Liver (tissue), 8 donors: ENCODE measurements at regions not wholly inside any gene's neighbourhood (a gene's known extent, or its start where the extent isn't known, plus 50 kb on each side); places are given as distances from the start of the nearest gene placed in this dataset.

Experiments used
- DNase-seq: peaks from one replicate; pipeline ENCODE4 v3.0.0-alpha.2; 2017; ENCODE audit warnings: low spot score
- H3K27ac ChIP-seq, 2 donors: one replicate each; pipeline ENCODE4 v1.7.0; 2013; ENCODE audit warnings: inconsistent platforms in 2 of 2, low read length in 2 of 2, control low read depth in 1 of 2, low read depth in 1 of 2, mild to moderate bottlenecking in 1 of 2
- H3K27me3 ChIP-seq, 4 donors: one replicate each; pipeline versions ENCODE4 v1.6.1 to v1.7.0; 2013; ENCODE audit warnings: low read length in 3 of 4, inconsistent platforms in 1 of 4, mild to moderate bottlenecking in 1 of 4, moderate library complexity in 1 of 4; ENCODE audit not compliant: control insufficient read depth in 4 of 4, insufficient read depth in 4 of 4
- H3K36me3 ChIP-seq, 4 donors: one replicate each; pipeline versions ENCODE4 v1.6.1 to v1.7.0; 2013; ENCODE audit warnings: low read length in 3 of 4, mild to moderate bottlenecking in 3 of 4, low read depth in 1 of 4, moderate library complexity in 1 of 4; ENCODE audit not compliant: control insufficient read depth in 4 of 4, insufficient read depth in 3 of 4
- H3K4me1 ChIP-seq, 4 donors: one replicate each; pipeline versions ENCODE4 v1.6.1 to v1.7.0; 2013; ENCODE audit warnings: low read length in 3 of 4, mild to moderate bottlenecking in 3 of 4, moderate library complexity in 1 of 4; ENCODE audit not compliant: control insufficient read depth in 4 of 4, insufficient read depth in 4 of 4
- H3K4me3 ChIP-seq, 3 donors: one replicate each; pipeline versions ENCODE4 v1.6.1 to v1.7.0; 2013; ENCODE audit warnings: low read length in 3 of 3, control low read depth in 1 of 3, low read depth in 1 of 3, mild to moderate bottlenecking in 1 of 3
- H3K9ac ChIP-seq, 2 donors: one replicate each; pipeline ENCODE4 v1.7.0; 2013; ENCODE audit warnings: low read length in 2 of 2, mild to moderate bottlenecking in 2 of 2, moderate library complexity in 2 of 2, control low read depth in 1 of 2, low read depth in 1 of 2
- H3K9me3 ChIP-seq, 4 donors: one replicate each; pipeline versions ENCODE4 v1.6.1 to v1.7.0; 2013; ENCODE audit warnings: low read length in 3 of 4; ENCODE audit not compliant: control insufficient read depth in 4 of 4
- ATF3 ChIP-seq: IDR thresholded peaks from 2 replicates; pipeline ENCODE4 v1.6.1; 2016; ENCODE audit warnings: antibody characterized with exemption
- CTCF ChIP-seq: fragments of 150-350 bp; IDR thresholded peaks from 2 replicates; pipeline ENCODE4 v1.5.1; 2017; ENCODE audit warnings: improper control_type of control experiment, low read depth, low read length; ENCODE audit not compliant: missing input control
- EGR1 ChIP-seq, 2 donors: IDR thresholded peaks; 2 replicates each; pipeline ENCODE4 v1.6.1; 2016 to 2018; ENCODE audit warnings: antibody characterized with exemption in 2 of 2, low read depth in 2 of 2
- FOXA1 ChIP-seq: IDR thresholded peaks from 2 replicates; pipeline ENCODE4 v1.6.1; 2016; ENCODE audit warnings: antibody characterized with exemption
- FOXA2 ChIP-seq: IDR thresholded peaks from 2 replicates; pipeline ENCODE4 v1.6.1; 2016; ENCODE audit warnings: antibody characterized with exemption
- GABPA ChIP-seq, 2 donors: IDR thresholded peaks in 1 of 2; conservative IDR thresholded peaks in 1 of 2; 2 replicates each; pipeline ENCODE4 v1.6.1; 2016; ENCODE audit warnings: antibody characterized with exemption in 2 of 2, mild to moderate bottlenecking in 1 of 2, moderate library complexity in 1 of 2
- HNF4A ChIP-seq, 2 donors: conservative IDR thresholded peaks; 2 replicates each; pipeline ENCODE4 v1.6.1; 2016; ENCODE audit warnings: antibody characterized with exemption in 2 of 2, mild to moderate bottlenecking in 2 of 2
- HNF4G ChIP-seq: IDR thresholded peaks from 2 replicates; pipeline ENCODE4 v1.6.1; 2016; ENCODE audit warnings: antibody characterized with exemption
- JUND ChIP-seq, 2 donors: IDR thresholded peaks; 2 replicates each; pipeline ENCODE4 v1.6.1; 2016; ENCODE audit warnings: antibody characterized with exemption in 2 of 2
- MAX ChIP-seq: IDR thresholded peaks from 2 replicates; pipeline ENCODE4 v1.6.1; 2016; ENCODE audit warnings: antibody characterized with exemption
- NR2F2 ChIP-seq: IDR thresholded peaks from 2 replicates; pipeline ENCODE4 v1.6.1; 2016; ENCODE audit warnings: antibody characterized with exemption
- RAD21 ChIP-seq, 2 donors: IDR thresholded peaks; 2 replicates each; pipeline ENCODE4 v1.6.1; 2016; ENCODE audit warnings: antibody characterized with exemption in 2 of 2, mild to moderate bottlenecking in 2 of 2
- REST ChIP-seq: IDR thresholded peaks from 2 replicates; pipeline ENCODE4 v1.6.1; 2016; ENCODE audit warnings: antibody characterized with exemption, mild to moderate bottlenecking
- RXRA ChIP-seq, 2 donors: IDR thresholded peaks; 2 replicates each; pipeline ENCODE4 v1.6.1; 2017 to 2018; ENCODE audit warnings: antibody characterized with exemption in 2 of 2, mild to moderate bottlenecking in 1 of 2
- SP1 ChIP-seq: IDR thresholded peaks from 2 replicates; pipeline ENCODE4 v1.6.1; 2018; ENCODE audit warnings: antibody characterized with exemption, mild to moderate bottlenecking
- TAF1 ChIP-seq: conservative IDR thresholded peaks from 2 replicates; pipeline ENCODE4 v1.6.1; 2016; ENCODE audit warnings: antibody characterized with exemption, mild to moderate bottlenecking
- YY1 ChIP-seq: IDR thresholded peaks from 2 replicates; pipeline ENCODE4 v1.6.1; 2016; ENCODE audit warnings: antibody characterized with exemption, mild to moderate bottlenecking
- ZBTB33 ChIP-seq: IDR thresholded peaks from 2 replicates; pipeline ENCODE4 v1.6.1; 2016; ENCODE audit warnings: antibody characterized with exemption
- WGBS: extraction: QIAGEN DNeasy Blood & Tissue Kit; methylation state at CpG from one replicate; pipeline ENCODE4 v1.1.7; 2013; 5-methylcytosine and 5-hydroxymethylcytosine counted together
- donor health status: healthy.
- donor health status: healthy.
- donor health status: healthy.
- donor health status: healthy.
- donor health status: healthy.

- Histone ChIP-seq H3K27me3 (no peaks in the 10 kb centered on the region), H3K9me3 (no peaks in the 10 kb centered on the region), H3K9ac (no peak overlapping the region), H3K27ac (no peak overlapping the region), H3K4me3 (no peak overlapping the region), H3K36me3 (no peaks in the 10 kb centered on the region), H3K4me1 (no peaks in the 10 kb centered on the region)
- TF ChIP-seq JUND (IDR thresholded peaks at IDR 0.05) = no peak
- no peak for TF ChIP-seq GABPA (IDR thresholded peaks at IDR 0.05 in 1 of 2, conservative IDR thresholded peaks at IDR 0.05 in 1 of 2)
- TF ChIP-seq MAX = no peak
- no peak for TF ChIP-seq ZBTB33
- no peak for TF ChIP-seq TAF1
- TF ChIP-seq RXRA (IDR thresholded peaks at IDR 0.05) = no peak
- no peak for TF ChIP-seq YY1
- TF ChIP-seq SP1 = no peak
- no peak for TF ChIP-seq NR2F2
- no peak for TF ChIP-seq HNF4A (conservative IDR thresholded peaks at IDR 0.05)
- no peak for TF ChIP-seq EGR1 (IDR thresholded peaks at IDR 0.05; ENCODE audit: low read depth in 2 of 2)
- TF ChIP-seq ATF3 = no peak
- no peak for TF ChIP-seq HNF4G
- TF ChIP-seq FOXA1 = no peak
- no peak for TF ChIP-seq CTCF
- WGBS = 86% methylated on average over 6 of the region's 6 CpGs
- DNase-seq = no peak
Observed at GRCh38 chr9:23615569-23615968, 210.5 kb downstream of the ELAVL2 start.

GRCh38 chr9:23621188-23621587, 204.9 kb downstream of the ELAVL2 start:
- Histone ChIP-seq H3K4me1 (no peaks in the 10 kb centered on the region), H3K9ac (no peak overlapping the region), H3K27me3 (no peaks in the 10 kb centered on the region), H3K27ac (no peak overlapping the region), H3K36me3 (no peaks in the 10 kb centered on the region), H3K4me3 (no peak overlapping the region), H3K9me3 (no peaks in the 10 kb centered on the region)
- 85% methylated on average over 2 of the region's 2 CpGs for WGBS
- no peak for DNase-seq
- TF ChIP-seq CTCF (no peak), NR2F2 (no peak), JUND (IDR thresholded peaks at IDR 0.05) (no peak), RXRA (IDR thresholded peaks at IDR 0.05) (no peak), TAF1 (no peak), HNF4G (no peak), FOXA1 (no peak), GABPA (IDR thresholded peaks at IDR 0.05 in 1 of 2, conservative IDR thresholded peaks at IDR 0.05 in 1 of 2) (no peak), FOXA2 (no peak), YY1 (no peak), RAD21 (IDR thresholded peaks at IDR 0.05) (no peak), ATF3 (no peak), EGR1 (IDR thresholded peaks at IDR 0.05; ENCODE audit: low read depth in 2 of 2) (no peak), MAX (no peak), ZBTB33 (no peak), REST (no peak)
